ENCODE measurements at regions not wholly inside any gene's neighbourhood (a gene's known extent, or its start where the extent isn't known, plus 50 kb on each side); places are given as distances from the start of the nearest gene placed in this dataset.
"Not testable (repeated sequence)": the region's sequence is repeated elsewhere in the genome, so short reads cannot be mapped to it uniquely, and the experiment has no call there.

DNA sequence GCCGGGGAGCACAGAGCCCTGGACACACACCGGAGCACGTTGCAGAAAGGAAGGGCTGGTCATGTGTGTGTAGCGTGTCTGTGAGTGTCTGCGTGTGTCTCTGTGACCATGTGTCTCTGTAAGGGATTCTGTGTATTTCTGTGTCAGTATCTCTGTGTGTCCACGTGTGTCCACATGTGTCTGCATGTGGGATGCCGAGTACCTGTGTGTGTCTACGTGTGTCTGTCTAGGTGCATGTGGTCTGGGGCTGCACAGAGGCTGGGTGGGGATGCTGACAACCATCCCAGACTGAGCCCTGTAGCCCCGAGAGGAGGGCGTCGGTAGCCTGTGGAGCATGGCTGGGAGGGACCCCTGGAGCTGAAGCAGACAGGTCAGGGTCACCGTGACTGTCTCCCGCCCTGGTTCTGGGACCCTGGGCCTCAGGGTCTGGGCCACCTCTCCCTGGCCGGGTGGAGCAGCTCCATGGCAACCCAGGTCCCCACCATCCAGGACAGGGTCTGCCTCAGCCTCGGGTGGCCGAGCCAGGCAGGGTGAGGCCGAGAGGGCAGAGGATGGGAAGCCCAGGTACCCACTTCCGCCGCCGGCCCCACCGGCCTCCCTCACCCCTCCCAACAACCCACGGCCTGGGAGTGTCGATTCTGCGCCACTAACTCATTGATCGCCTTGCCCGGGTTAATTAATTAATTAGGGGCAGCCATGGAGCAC, 122.7 kb downstream of the FAM53A start:
- DNase-seq (ENCODE audit: low read depth in 2 of 2) = no peak

DNA sequence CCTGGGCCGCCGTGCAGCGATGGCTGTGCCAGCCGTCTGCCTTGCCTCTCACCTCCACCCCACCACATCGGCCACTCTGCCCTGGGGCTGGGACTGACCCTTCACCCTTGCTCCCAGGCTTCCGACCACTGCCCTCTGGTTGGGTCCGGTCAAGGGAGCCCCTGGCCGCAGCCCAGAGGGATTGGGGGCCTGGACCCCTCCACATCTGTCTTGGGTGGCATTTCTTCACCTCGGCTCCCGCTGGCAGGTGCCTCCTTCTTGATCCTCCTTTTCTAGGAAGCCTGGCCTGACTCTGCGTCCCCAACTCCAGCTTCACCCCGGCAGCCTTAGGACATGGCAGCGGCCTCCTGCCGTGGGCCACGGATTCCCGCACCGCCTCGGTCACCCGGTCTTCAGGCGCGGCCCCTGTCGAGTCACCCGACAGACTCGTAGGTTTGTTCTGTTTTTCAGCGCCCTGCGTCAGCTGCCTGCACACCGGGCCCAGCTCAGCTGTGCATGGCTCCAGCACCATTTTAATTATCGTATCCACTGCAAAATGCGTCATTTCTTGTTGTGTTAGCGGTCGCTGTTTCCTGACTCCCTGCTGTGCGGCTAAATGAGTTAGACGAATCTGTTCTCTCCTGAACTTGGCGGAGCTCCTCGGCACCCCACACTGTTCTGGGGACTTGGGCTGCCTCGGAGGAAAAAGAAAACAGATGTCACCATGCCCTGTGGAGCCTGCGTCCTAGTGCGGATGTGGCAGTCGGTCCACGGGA, 124.0 kb downstream of the FAM53A start:
- no peak for DNase-seq (ENCODE audit: low read depth in 2 of 2)

DNA sequence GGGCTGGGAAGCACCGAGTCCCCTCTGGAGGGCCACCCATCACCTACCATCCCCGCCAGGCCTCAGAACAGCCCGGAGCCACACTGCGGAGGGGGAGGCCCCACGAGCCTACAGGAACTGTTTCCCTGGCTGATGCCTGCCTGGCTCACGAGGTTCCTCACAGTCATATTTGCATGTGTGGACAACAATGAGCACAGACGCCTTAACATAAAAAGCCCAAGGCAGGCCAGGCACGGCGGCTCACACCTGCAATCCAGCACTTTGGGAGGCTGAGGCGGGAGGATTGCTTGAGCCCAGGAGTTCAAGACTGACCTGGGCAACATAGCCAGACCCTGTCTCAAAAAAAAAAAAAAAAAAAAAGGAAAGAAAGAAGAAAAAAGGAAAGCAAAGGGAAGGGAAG, 125.9 kb downstream of the FAM53A start:
- DNase-seq (ENCODE audit: low read depth in 2 of 2) = no peak

DNA sequence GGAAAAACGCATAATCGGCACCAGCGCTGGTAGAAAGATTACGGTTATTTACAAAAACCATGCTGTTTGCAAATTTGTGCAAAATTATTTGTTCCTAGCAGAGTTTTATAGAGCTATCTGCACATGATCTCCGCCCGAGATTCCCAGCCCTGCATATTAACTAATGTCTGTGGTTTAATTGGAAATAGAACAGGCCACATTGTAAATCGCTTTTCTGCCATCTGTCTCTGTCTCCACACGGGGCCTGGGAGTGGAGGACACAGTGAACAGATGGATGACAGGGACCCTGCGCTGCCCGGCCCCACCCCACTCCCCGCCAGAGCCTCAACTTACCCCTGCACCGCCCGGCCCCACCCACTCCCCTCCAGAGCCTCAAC, 126.9 kb downstream of the FAM53A start:
- no peak for DNase-seq (ENCODE audit: low read depth in 2 of 2)

DNA sequence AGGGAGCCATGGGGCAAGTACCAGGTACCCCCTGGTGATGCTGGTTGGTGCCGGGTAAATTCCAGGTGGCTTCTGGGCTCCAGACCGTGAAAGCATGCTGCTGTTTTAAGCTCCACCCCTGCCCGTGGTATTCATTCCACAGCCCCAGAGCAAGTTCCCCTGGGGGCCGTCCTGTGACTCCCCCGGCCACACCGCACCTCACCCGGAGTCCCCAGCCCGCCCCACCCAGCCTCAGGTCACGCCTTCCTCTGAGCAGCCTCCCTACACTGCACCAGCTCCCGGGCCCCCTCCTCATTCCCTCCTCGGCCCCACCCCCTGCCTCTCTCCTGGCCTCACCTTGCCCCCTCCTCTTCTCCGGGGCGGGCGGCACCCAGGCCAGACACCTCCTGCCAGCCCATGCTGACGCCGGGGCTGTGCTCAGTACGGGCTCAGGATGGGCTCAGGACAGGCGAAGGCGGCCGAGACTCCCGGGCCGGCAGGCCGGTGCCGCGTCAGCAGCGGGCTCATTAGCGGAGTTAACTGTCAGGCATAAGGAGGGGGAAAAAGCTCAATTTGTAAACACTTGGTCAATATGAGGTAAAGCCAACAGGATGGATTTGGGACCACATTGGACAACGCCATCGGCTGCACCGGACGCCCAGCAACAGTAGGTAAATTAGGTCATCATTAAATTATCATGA, 127.4 kb downstream of the FAM53A start:
- DNase-seq (ENCODE audit: low read depth in 2 of 2) = no peak

DNA sequence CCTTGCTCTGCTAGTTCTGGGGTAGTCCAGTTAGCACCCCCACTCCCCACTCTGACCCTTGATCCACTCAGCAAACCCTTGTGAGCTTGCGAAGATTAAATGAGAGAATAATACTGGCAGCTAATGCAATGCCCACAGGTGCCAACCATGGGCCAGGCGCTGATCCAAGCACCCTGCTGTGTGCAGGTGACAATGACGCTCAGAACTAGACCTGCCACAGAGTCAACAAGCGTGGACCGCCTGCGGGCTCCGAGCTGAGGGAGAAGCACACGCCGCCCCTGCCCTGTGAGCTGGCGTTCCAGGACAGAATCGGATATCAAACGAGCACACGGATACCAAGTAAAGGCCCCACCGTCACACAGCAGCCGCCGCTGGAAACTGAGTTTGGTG, 129.2 kb downstream of the FAM53A start:
- DNase-seq (ENCODE audit: low read depth in 2 of 2) = no peak

DNA sequence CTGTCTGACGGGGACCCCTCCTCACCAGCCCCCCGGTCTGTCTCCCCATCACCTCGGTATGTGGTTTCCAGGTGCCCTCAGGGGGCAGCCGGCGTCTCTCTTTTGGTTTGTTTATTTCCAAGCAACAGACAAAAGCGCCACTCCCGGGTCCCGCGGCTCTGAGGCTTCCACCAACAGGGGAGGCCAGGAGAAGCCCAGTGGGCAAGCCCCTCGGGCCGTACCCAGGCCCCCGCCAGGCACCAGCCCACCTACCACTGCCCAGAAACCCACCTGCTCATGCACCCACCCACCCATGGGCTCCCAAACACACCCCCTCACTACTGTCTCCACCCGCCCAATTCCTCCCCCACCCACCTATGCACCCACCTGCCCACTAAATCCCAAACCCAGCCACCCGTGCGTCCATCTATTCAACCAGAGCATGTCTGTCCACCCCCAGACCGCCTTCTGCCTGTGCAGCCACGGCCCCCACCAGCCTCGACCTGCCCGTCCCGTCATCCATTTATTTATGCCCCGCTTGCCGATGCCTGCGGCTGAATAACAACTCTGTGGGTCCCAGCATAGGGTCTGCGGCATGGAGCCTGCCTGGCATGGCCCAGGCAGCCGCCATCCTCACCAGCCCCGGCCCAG, 129.8 kb downstream of the FAM53A start:
- no peak for DNase-seq (ENCODE audit: low read depth in 2 of 2)

DNA sequence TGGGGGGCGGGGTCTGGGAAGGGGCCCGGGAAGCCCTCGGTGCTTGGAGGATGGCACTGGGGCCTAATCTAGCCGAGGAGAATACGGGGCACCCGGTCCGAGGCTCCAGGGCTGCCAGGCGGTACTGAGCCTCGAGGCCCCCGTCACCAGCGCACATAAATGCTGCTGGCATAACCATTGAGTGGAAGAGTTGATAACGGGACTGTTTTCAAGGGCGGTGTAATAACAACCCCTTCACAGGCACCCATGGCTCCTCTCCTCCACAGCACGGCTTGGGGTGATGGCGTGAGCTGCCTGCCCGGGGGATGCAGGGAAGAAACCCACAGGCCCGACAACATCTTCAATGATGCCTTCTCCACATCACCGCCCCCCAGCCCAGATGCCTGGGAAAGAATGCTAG, 130.7 kb downstream of the FAM53A start:
- DNase-seq (ENCODE audit: low read depth in 2 of 2) = no peak

DNA sequence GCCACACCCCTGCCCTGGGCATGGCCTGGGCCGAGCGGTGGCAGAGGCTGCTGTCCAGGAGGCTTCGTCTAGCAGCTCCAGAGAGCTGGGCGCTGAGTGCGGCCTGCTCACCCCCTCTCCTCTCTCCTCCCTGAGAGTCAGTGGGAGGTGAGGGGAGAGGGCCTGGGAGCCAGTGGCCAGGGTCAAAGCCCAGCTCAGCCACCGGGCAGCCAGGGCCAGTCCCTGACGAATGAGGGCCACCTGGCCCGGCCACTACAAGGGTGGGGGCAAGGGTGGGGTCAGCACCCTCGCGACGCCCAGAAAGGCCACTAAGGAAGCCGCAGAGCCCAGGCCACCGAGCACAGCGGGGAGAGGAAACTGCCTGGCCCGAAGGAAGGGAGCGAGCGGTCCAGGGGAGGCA, 131.7 kb downstream of the FAM53A start:
- no peak for DNase-seq (ENCODE audit: low read depth in 2 of 2)

DNA sequence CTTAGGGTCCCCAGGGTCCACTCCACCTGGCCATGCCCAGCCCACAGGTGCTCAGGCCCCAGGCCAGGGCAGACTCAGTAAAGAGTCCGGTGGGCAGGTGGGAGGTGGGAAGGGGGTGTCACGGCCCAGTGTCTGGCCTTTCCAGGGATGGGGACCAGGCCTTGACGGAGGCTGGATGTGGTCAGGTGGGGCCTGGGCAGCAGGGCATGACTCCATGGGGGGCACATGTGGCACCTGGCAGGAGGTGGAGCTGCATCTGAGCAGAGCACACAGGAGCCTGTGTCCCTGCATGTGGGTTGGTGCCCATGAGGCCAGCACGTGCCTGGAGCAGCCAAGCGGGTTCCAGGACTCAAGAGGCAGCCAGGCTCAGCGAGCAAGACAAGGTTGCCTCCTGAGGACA, 132.9 kb downstream of the FAM53A start:
- no peak for DNase-seq (ENCODE audit: low read depth in 2 of 2)

DNA sequence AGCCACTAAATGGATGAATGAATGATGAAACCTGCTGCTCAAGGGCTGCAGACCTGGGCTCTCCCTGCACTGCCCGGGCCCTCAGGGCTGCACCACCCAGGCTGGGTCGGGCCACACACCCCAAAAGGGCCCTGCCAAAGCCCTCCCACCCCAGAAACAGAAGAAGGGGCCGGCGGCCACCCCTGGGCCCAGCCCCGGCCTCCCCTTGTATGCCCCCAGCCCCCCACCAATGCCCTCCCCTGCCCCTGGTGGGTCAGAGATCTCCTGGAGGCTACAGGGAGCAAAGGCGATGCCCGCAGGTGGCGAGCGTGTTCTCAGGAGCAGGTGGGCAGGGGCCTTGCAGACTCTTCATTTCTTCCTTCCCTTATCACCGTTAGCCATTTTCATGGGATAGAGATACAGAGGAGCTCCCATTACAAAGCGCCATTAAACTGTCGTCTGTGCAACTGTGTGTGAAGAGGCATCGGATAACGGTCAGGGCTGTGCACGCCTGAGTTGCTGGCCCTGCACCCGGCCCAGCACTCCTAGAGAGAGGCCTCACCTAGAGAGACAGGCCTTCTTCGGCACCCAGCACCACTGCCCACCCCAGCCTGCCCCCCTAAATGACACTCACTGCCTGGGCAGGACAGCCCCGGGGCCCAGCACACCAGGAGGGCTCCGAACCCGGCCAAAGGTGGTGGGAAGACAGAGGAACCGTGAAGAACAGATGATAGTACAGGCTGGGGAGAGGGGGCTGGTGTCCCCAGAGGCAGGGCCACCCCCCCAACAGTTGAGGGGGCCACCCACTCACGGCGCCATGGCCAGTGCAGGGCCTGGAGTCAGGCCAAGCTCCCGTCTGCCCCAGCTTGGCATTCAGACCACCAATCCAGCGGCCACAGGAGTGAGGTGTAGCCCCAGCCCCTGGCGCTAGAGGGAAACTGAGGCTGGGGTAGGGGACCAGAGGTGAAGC, 133.7 kb downstream of the FAM53A start:
- DNase-seq (ENCODE audit: low read depth in 2 of 2) = no peak

DNA sequence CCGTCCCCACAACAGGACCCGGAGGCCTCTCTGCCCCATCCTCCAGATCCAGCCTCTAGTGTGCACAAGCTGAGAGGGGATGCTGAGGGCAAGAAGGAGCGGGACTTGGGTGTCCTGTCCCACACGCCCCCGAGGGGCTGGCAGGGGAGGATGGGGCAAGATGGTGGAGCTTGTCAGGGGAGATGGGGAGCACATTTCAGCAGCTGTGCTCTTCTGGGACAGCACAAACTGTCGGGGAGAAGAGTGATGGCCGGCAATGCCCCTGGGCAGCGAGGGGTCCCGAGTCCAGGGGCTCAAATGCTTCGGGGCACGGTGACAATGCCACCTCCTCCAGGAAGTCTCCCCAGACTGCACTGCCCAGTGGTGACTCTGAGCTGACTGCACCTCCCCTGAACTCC, 134.5 kb downstream of the FAM53A start:
- DNase-seq (ENCODE audit: low read depth in 2 of 2) = no peak

DNA sequence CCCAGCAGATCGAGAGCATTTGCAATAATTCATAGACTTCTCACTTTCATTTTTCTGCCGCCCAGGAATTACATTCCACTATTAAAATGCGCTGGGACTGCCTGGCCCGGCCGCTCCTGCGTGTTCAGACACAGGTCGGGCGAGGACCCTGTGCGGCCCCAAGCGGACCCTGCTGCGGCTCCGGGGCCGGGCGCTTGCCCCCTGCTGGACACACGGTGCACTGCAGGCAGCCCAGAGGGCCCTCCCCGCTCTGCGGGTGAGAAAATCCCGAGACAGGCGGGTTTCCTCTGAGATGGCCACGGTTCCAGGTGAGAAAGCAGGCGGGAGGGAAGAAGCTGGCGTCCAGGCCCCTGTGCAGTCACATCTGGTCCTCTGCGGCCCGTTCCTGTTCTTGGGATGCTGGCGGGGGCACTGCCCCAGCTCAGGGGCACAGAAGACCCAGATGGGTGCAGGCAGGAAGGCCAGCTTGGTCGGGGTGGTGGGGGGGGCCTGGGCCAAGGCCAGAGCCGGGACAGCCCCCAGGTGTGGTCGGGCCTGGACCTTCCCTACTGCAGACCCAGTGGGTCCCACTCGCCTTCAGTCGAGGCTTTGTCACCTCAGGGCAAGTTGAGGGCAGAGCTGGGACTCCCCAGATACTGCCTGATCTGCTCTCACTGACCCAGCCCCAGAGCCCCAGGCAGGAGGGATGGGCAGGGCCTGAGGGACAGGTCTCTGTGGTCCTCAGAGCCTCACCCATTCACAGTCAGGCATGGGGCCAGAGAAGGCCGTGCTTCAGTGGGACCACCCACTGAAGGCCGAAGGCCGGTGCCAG, 135.1 kb downstream of the FAM53A start:
- peak in 1 of 2 experiments; percentile 1 for DNase-seq (ENCODE audit: low read depth in 2 of 2)

DNA sequence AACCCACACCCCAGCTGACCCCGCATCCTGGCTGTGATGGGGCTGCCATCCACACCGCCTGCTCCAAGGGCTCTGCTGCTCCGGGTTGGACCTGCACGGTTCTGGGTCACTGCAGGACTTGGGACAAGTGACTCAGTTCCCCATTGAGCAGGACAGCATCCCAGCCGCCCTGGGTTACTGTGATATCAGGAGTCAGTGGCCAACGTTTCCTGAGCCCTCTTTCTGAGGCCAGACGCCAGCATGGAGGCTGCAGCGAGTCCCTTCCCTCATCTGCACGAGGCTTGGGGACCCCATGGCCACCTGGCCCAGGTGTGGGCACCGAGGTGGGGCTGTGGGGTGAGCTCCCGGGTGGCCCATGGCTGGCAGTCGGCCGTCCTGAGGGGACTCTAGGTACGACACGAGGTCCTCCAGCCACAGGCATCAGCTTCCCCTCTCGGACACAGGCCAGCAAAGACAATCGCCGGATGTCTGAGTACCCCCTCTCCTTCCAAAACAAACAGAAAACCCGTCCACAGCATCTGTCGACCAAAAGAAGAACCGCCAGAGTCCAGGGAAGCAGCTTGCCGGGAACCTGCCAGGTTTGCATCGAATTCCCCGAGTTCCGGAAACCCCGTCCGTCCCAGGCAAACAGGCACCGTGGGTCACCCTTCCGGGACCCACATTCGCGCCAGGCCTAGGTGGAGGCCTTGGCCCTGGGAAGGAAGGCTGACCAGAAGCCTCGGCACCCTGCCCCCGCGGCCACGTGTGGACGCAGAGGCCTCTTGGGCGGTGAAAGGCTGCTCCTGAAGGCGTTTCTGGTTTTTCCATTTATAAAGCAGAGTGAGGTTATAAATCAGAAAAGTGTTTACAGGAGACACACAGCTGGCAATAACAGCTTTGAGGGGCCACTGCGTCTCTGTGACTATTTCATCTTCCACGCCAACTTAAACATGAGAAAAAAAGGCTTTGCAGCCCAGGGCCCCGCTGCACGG, 136.0 kb downstream of the FAM53A start:
- DNase-seq (ENCODE audit: low read depth in 2 of 2) = no peak

DNA sequence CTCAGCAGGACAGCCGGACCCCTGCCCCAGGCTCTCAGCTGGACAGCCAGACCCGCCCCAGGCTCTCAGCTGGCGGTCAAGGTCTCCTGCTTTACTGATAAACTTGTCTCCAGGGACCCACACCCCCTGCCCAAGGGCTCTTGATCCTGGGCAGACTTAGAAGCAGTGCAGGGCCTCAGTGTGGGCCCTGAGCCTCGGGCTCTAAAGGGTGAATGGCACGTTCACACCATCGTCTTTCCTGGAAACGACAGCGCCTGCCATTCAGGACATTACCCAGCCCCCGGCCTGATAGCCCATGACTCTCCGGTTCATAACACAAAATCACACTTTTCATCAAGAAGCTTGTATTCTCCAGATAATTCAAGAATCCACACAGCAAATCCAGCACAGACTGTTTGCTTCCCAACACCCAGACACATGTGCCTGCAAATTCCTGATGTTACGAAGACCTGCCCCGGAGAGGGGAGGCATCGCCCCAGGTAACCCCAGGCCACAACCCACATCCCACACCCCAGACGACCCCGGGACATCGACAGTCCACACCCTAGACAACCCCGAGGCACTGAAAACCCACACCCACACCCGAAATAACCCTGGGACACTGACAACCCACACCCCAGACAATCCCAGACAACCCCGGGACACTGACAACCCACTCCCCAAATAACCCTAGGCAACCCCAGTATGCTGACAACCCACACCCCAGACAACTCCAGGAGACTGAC, 136.8 kb downstream of the FAM53A start:
- no peak for DNase-seq (ENCODE audit: low read depth in 2 of 2)

DNA sequence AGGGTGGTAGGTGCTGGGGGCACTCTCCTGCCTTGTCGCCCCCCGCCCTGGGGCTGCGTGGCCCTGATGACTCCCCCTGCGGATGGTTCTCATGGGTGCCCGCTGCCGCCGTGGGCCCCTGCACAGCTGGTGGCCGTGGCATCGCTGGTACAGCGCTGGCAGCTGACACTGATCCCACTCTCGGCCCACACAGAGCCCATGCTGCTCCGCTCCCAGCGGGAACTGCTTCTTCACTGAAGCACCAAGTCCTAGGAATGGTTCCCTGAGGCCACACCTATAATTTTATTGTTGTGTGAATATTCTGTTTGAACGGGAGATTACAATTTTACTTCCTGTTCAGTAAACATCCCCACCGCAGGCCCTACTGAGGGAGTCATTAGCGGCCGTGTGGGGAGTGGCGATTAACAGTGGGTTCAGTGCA, 138.6 kb upstream of the NKX1-1 start:
- no peak for DNase-seq (ENCODE audit: low read depth in 2 of 2)

DNA sequence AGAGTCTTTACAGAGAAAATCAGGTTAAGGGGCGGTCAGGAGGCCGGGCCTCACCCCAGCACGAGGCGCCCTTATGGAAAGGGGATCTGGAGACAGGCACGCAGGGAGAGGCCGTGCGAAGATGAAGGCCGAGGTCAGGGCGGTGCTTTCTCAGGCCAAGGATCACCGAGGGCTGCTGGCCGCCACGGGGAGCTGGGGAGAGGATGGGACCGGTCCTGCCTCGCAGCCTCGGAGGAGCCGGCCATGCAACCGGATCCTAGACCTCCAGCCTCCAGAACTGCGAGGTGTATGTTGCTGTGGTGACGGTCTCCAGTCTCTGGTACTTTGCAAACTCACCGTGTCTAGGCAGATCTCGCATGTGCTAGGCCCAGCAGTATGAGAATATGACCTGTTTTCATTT, 138.2 kb upstream of the NKX1-1 start:
- DNase-seq (ENCODE audit: low read depth in 2 of 2) = not testable (repeated sequence)

DNA sequence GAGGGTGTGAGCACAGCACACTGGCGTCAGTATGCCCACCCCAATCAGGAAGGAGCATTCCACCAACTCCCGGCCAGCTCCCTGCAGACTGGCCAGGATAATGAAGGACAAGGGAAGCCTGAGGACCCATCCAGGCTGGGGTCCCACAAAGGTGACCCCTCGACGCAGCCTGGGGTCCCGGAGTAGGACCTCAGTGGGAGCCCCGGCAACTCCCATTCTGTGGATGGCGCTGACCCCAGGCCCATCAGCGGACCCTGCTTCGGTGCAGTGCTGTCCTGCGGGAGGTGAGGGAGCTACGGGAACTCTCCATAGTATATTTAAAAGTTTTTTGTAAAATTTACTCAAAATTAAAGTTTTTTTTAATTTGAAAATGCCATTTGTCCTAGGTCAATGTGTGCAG, 137.7 kb upstream of the NKX1-1 start:
- DNase-seq (ENCODE audit: low read depth in 2 of 2) = no peak

DNA sequence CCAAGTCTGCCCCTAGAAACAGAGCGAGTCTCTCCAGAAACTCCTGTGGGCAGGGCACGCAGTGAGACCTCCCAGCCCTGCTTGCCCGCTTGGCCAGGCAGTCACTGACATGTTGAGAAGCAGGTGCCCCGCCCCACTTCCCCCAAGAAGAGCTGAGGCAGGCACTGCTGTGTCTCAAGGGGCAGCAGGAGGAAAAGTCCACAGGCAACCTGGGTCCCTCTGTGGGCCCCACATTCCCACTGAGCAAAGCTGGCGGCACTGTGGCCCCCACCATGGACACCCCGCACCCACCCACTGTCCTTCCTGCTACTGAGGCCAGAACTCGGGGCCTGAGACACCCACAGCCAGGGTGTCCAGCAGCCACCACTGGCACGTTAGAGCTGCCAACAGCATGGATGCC, 137.3 kb upstream of the NKX1-1 start:
- no peak for DNase-seq (ENCODE audit: low read depth in 2 of 2)
